AG04449 (cell line): ENCODE measurements at regions not wholly inside any gene's neighbourhood (a gene's known extent, or its start where the extent isn't known, plus 50 kb on each side); places are given as distances from the start of the nearest gene placed in this dataset.
"Not testable (repeated sequence)": the region's sequence is repeated elsewhere in the genome, so short reads cannot be mapped to it uniquely, and the experiment has no call there.

ENCODE experiments used
- CTCF ChIA-PET: fragments of 350-600 bp; formaldehyde crosslinking; extraction: SDS; loops from one replicate; lab custom pipeline; 2021; ENCODE audit warnings: antibody characterized with exemption; lab: Yijun Ruan, JAX
- POLR2A ChIA-PET: fragments of 400-600, 350-600 bp; formaldehyde crosslinking; extraction: SDS; loops from one replicate; lab custom pipeline; 2020; ENCODE audit warnings: antibody characterized with exemption, inconsistent platforms; lab: Yijun Ruan, JAX
- DNase-seq: peaks from one replicate; pipeline ENCODE4 v3.0.0-alpha.2; 2010; ENCODE audit warnings: low read depth, low spot score
- H3K4me3 ChIP-seq: 2 replicates; pipeline ENCODE4 v1.5.1; 2011; ENCODE audit warnings: low read depth, mild to moderate bottlenecking, control low read depth, low read length
- CTCF ChIP-seq: IDR thresholded peaks from one replicate; pipeline ENCODE4 v1.5.1; 2011; ENCODE audit warnings: mild to moderate bottlenecking, moderate library complexity, low read length, control low read depth, inconsistent platforms; ENCODE audit not compliant: insufficient read depth; ENCODE audit errors: missing control alignments

- DNase-seq, result no peak
- no peak overlapping the region for H3K4me3 ChIP-seq
- POLR2A ChIA-PET, result no interaction called here
- TF ChIP-seq CTCF, result no peak
- CTCF ChIA-PET, result no interaction called here
Observed at GRCh38 chrX:19245711-19246269, 97.9 kb upstream of the PDHA1 start.

GRCh38 chrX:19256986-19257385 is 86.7 kb upstream of the PDHA1 start:
- CTCF ChIA-PET, result no interaction called here
- no peak for TF ChIP-seq CTCF
- POLR2A ChIA-PET, result no interaction called here
- H3K4me3 ChIP-seq, result no peak overlapping the region
- no peak for DNase-seq

- POLR2A ChIA-PET, H3K4me3 ChIP-seq, DNase-seq, CTCF ChIA-PET: not testable (repeated sequence)
Observed at GRCh38 chrX:19261026-19261425, 82.7 kb upstream of the PDHA1 start.

GRCh38 chrX:19270727-19271126 is 73.0 kb upstream of the PDHA1 start:
- TF ChIP-seq CTCF, result no peak
- H3K4me3 ChIP-seq, result no peak overlapping the region
- ChIA-PET POLR2A (no interaction called here), CTCF (no interaction called here)
- no peak for DNase-seq

- DNase-seq, result no peak
- ChIA-PET CTCF (no interaction called here), POLR2A (no interaction called here)
- TF ChIP-seq CTCF, result no peak
- H3K4me3 ChIP-seq, result no peak overlapping the region
Observed at GRCh38 chrX:19272452-19272851, 71.3 kb upstream of the PDHA1 start.

- no peak for TF ChIP-seq CTCF
- CTCF ChIA-PET, result no interaction called here
- no peak overlapping the region for H3K4me3 ChIP-seq
- POLR2A ChIA-PET, result no interaction called here
- no peak for DNase-seq
Observed at GRCh38 chrX:19280636-19281035, 63.1 kb upstream of the PDHA1 start.

GRCh38 chrX:19281256-19281655 is 62.5 kb upstream of the PDHA1 start:
- POLR2A ChIA-PET, result no interaction called here
- CTCF ChIA-PET, result no interaction called here
- no peak overlapping the region for H3K4me3 ChIP-seq
- no peak for TF ChIP-seq CTCF
- no peak for DNase-seq
